HS-5 (cell line): ENCODE measurements at regions not wholly inside any gene's neighbourhood (a gene's known extent, or its start where the extent isn't known, plus 50 kb on each side); places are given as distances from the start of the nearest gene placed in this dataset.

ENCODE experiments used
- DNase-seq: peaks from one replicate; pipeline ENCODE4 v3.0.0-alpha.2; 2012; ENCODE audit warnings: low read depth

- no peak for DNase-seq
These were observed 69.7 kb upstream of the ACKR3 start for GRCh38 chr2:236499691-236500578.

DNA sequence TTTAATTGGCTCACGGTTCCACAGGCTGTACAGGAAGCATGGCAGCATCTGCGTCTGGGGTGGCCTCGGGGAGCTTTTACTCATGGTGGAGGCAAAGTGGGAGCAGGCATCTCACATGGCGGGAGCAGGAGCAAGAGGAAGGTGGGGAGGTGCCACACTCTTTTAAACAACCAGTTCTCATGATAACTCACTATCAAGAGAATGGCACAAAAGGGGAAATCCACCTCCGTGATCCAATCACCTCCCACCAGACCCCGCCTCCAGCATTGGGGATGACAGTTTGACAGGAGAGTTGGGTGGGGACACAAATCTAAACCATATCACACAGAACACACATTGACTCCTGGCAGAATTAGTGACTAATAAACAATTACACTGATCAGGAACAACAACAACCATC, 68.6 kb upstream of the ACKR3 start:
- no peak for DNase-seq

GRCh38 chr2:236501531-236501930, 68.1 kb upstream of the ACKR3 start:
- no peak for DNase-seq

DNA sequence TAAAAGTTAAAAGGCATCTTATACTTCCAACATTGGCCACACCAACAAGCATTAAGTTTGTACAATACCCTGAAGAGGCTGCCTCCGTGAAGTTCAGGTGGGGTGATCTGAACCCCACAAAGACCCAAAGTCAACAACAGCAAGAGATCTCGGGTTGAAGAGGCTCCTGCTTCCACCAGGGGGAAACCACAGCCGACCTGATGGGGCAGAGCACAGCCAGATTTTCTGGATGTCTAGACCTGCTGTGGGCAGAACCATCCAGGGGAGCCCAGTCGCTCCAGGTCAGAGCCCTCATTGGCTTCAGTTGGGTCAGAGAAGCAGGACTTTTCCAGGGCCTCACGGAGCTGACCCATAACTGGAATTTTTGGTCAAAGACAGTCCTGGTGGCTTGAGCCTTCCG, 66.5 kb upstream of the ACKR3 start:
- no peak for DNase-seq

GRCh38 chr2:236503583-236503982, 66.0 kb upstream of the ACKR3 start:
- no peak for DNase-seq

DNA sequence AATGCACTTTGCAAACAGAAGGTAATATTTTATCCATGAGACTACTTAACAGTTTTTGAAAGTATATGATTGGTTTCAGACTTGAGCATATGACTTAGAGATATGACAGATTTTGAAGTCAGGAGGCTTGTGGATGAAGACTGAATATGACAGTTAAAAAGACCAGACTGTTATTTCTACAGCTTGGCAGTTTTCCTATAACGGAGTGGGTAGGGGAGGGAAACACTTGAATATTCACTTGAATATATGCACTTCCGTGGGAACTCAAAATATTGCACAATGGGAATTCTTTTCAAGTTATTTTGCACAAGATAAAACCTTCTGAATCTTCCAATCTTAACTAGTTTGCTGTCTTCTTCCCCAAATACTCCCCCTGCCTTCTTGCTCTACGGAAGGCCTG, 64.6 kb upstream of the ACKR3 start:
- DNase-seq: no peak

DNA sequence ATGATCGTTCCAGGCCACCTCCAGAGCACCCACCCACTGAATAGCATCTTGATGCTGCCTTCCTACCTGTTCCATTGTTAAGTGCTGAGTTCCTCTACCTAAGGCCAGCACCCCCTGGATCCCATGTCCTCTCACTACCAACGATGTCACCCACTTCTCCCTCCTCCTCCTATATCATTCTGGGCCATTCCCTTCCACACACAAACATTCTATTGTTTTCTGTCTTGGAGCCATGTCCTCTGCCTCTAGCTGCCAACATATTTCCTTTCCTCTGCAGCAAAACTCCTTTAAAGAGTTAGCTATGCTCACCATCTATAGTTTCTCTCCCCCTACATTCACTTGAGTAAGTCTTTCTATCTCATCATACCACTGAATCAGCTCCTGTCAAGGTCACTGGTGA, 64.0 kb upstream of the ACKR3 start:
- DNase-seq: no peak

DNA sequence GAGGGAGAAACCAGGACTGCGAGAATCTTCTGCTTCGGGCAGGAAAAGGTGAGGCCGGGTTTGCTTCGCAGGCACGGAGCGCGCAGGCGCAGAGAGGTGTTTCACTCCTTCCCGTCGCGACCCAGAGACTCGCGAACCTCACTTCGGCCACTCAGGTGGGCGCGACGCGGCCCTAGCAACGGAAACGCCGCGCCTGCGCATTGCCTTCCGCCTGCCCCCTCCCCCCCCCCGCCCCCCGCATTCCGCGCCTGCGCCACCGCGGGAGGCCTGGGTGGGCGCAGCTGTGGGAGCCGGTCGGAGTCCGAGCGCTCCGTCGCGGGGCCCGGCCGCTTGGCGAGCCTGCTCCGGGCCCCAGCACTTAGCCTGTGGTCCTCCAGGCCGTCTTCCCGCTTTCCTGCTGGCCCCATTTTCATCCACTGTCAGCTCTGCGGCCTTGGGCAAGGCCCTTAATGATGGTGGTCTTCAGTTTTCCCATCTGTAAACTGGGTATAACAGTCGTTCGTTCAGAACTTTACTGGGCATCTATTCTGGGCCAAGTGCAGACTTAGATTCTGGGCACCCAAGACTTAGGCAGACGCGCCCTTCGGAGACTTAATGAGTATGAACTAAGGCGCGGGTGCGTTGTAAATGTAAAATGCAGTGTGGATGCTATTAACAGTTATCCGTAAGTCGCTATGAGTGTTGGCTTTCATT, 62.1 kb upstream of the ACKR3 start:
- no peak for DNase-seq

GRCh38 chr2:236508466-236508865, 61.2 kb upstream of the ACKR3 start:
- no peak for DNase-seq

DNA sequence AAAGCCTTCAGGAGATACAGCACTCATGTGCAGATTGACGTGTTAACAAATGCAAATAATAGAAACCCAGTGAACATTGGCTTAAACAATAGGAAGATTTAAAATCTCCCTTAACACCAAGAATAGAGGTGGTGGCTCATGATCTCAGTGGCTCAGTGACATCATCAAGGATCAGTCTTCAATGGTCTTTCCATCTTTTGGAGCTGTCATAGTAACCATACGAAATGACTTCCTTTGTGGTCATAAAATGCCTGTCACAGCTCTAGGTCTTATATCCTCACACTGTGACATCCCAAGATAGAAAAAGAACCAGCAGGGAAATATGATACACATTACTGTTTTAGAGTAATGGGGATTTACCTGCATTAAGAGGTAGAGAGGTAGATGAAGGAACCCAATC, 59.6 kb upstream of the ACKR3 start:
- DNase-seq: no peak

DNA sequence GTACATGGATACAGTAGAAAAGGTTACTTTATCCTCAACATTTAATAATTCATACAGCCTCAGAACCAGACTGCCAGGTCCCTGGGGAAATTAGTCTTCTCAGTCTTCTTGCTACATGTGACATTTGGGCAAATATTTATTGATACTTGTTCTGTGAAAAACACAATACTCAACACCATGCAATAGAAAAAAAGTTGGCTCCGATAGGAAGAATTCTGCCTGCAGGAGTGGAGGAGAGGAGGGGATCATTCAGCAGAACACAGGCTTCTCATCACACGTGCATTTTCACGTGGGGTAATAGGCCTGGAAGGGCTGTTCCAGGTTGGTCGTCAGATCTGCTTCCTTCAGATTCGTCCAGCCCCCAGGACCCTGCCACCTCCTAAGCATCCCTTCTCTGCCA, 58.4 kb upstream of the ACKR3 start:
- no peak for DNase-seq

- no peak for DNase-seq
These were observed 57.4 kb upstream of the ACKR3 start for GRCh38 chr2:236512267-236512666.

GRCh38 chr2:236512902-236513435, 56.7 kb upstream of the ACKR3 start:
- peak; percentile 23 for DNase-seq

- DNase-seq: no peak
These were observed 55.7 kb upstream of the ACKR3 start for GRCh38 chr2:236513956-236514355.

- DNase-seq: no peak
These were observed 52.9 kb upstream of the ACKR3 start for GRCh38 chr2:236516708-236517107.

- DNase-seq: no peak
These were observed 52.2 kb upstream of the ACKR3 start for GRCh38 chr2:236517251-236518031.
